Prostate gland (tissue), 2 donors: ENCODE measurements at regions not wholly inside any gene's neighbourhood (a gene's known extent, or its start where the extent isn't known, plus 50 kb on each side); places are given as distances from the start of the nearest gene placed in this dataset.

Experiments
- POLR2A ChIP-seq: fragments of 450-650 bp; IDR thresholded peaks from one replicate; pipeline ENCODE4 v1.6.1; 2016; ENCODE audit warnings: antibody characterized with exemption, mild to moderate bottlenecking
- POLR2AphosphoS5 ChIP-seq: sonication (generic); formaldehyde crosslinking; IDR thresholded peaks from one replicate; pipeline ENCODE4 v1.6.1; 2017; ENCODE audit warnings: antibody characterized with exemption
- TF ChIP-seq, protein P1 (sequence below), 4 experiments: fragments of 200-600 bp in 2 of 4; fragments of 450-650 bp in 2 of 4; sonication (generic) in 2 of 4; IDR thresholded peaks; 1 replicate in 3 of 4; 2 replicates in 1 of 4; pipeline ENCODE4 v1.5.1; 2016 to 2019; ENCODE audit warnings: antibody characterized with exemption in 4 of 4, mild to moderate bottlenecking in 2 of 4, moderate library complexity in 2 of 4

GRCh38 chr2:198362740-198363139 is 558.3 kb downstream of the PLCL1 start:
- no peak for TF ChIP-seq POLR2A
- TF ChIP-seq, protein P1, sequence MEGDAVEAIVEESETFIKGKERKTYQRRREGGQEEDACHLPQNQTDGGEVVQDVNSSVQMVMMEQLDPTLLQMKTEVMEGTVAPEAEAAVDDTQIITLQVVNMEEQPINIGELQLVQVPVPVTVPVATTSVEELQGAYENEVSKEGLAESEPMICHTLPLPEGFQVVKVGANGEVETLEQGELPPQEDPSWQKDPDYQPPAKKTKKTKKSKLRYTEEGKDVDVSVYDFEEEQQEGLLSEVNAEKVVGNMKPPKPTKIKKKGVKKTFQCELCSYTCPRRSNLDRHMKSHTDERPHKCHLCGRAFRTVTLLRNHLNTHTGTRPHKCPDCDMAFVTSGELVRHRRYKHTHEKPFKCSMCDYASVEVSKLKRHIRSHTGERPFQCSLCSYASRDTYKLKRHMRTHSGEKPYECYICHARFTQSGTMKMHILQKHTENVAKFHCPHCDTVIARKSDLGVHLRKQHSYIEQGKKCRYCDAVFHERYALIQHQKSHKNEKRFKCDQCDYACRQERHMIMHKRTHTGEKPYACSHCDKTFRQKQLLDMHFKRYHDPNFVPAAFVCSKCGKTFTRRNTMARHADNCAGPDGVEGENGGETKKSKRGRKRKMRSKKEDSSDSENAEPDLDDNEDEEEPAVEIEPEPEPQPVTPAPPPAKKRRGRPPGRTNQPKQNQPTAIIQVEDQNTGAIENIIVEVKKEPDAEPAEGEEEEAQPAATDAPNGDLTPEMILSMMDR (IDR thresholded peaks at IDR 0.05) = no peak
- no peak for TF ChIP-seq POLR2AphosphoS5
